ENCODE measurements at regions not wholly inside any gene's neighbourhood (a gene's known extent, or its start where the extent isn't known, plus 50 kb on each side); places are given as distances from the start of the nearest gene placed in this dataset.

DNA sequence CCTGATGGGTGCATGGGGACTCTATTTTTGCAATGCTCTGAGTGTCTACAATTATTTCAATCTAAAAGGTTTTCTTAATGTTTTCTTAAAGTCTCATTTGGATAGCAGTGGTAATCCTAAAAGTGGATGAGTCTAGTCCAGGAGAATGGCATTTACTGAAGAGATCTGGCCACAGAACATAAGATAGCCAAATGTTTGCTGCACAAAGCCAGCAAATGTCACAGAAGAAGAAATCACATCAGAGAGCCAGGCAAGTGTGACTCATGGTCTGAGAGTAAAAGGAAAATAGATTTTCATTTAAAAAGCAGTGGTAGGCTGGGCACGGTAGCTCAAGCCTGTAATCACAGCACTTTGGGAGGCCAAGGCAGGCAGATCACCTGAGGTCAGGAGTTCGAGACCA, 352.7 kb upstream of the GRAMD2B start:
- DNase-seq (ENCODE audit: low read depth in 4 of 4, low spot score in 2 of 4): no peak

DNA sequence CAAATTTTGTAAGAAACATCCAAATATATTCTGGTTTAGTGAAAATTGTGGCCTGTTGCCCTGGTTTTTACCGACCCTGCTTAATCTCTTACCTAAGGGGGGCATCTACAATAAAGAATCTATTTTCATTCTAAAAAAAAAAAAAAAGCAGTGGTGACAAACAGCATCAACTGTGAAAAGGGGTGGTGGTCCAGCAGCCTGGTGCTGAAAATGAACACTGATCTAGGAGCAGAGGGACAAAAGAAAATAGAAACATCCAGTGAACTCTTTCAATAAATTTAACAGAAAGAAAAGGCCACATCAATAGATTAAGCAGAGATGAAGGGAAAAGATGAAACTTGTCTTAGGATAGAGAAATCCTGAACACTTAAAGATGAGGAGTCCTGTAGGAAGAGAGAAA, 348.7 kb upstream of the GRAMD2B start:
- no peak for DNase-seq (ENCODE audit: low read depth in 4 of 4, low spot score in 2 of 4)

DNA sequence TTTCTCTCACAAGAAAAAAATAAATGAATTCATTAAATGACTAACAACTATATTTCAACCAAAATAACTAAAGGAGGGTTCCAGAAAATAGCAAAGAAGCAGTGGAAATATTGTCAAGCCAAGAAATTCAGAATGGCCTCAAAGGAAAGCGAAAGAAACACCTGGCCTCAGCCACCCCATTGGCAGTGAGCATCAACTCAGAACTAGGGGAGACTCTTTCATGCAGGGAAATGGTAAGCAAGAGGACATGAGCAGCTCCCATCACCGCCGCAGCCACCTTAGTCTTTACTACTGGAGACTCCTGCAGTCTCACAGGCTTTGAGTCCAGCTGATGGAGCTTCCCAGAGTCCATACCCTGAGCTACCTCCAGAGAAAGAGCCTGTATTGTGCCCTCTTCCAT, 343.9 kb upstream of the GRAMD2B start:
- DNase-seq (ENCODE audit: low read depth in 4 of 4, low spot score in 2 of 4): no peak

DNA sequence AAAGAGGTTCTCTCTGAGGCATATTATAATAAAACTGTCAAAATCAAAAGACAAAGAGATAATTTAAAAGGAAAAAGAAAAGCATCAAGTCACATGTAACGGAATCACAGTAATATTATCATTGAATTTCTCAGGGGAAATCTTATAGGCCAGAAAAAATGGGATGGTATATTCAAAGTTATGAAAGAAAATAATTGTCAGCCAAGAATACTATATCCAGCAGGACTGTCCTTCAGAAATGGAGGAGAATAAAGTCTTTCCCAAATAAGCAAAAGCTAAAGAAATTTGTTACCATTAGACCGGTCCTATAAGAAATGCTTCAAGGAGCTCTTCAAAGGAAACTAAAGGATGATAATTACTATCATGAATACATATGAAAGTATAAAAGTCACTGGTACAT, 342.0 kb upstream of the GRAMD2B start:
- DNase-seq (ENCODE audit: low read depth in 4 of 4, low spot score in 2 of 4): no peak

DNA sequence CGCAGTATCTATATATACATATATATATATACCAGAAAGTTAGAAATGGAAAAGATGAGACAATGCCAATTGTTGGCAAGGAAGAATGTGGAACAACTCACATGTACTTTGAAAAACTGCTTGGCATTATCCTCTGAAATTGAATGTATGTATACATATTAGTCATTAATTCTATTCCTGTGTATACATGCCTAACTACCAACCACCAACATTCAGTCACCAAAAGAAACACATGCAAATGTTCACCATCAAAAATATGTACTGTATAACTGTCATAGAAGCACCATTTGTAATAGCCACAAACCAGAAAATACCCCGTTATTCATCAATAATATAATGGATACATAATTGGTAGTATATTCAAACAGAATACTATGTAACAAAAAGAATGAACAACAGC, 330.2 kb upstream of the GRAMD2B start:
- DNase-seq (ENCODE audit: low read depth in 4 of 4, low spot score in 2 of 4): no peak

DNA sequence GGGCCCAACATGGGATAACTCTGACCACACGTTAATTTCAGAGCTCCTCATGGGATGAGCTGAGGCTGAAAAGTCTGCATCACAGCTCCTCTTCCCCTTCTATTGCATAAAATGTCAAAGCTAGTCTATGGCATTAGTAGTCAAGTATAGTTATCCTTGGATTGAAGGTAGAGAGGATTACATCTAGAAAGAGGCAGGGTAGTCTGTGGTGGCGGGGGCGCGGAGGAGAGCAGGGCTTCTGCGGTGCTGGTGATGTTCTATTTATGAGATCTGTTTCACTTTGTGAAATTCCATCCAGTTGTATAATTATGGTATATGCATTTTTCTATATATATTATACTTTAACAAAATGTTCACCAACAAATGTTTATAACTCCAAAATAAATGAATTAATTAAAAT, 329.5 kb upstream of the GRAMD2B start:
- no peak for DNase-seq (ENCODE audit: low read depth in 4 of 4, low spot score in 2 of 4)

DNA sequence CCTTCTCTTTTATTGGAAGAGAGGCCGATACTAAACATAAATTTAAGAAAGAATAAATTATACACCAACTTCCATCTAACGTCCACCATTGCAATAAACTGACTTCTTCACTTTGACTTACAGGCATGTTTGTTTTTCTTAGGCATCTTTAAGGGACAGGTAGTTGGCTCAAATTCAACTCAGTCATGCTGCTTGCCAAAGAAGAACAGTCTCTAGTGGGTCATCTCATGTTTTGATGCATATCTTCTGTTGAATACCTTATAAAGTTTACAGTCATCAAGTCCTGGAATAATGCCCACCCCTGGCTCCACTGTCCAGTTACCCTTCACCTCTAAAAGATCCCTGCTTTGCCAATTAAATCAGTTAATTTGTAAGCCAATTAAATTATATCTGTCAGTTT, 328.2 kb upstream of the GRAMD2B start:
- DNase-seq (ENCODE audit: low read depth in 4 of 4, low spot score in 2 of 4): no peak

DNA sequence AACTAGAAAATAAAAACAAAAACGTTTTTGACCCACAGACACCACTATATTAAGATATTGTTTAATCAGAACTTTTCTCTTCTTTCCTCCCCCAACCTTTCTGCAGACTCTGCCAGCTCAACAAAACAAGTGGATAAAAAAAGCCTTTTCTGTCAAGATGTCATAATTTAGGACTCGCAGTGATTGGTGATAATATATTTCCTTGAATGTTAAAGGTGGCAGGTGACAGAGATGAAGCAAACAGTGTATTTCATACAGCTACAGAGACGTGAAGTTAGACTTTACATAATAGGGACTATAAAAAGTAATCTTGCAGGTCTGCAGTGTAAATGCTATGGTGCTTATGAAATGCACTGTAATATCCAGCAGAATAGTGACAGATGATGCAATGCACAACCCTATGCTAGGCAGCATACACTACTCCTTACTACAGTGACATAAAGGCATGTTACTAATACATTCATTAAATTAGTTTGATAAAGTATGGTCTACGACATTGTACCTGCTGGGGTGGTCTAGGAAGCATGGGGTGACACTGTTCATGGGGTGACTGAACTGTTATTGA, 326.7 kb upstream of the GRAMD2B start:
- no peak for DNase-seq (ENCODE audit: low read depth in 4 of 4, low spot score in 2 of 4)

DNA sequence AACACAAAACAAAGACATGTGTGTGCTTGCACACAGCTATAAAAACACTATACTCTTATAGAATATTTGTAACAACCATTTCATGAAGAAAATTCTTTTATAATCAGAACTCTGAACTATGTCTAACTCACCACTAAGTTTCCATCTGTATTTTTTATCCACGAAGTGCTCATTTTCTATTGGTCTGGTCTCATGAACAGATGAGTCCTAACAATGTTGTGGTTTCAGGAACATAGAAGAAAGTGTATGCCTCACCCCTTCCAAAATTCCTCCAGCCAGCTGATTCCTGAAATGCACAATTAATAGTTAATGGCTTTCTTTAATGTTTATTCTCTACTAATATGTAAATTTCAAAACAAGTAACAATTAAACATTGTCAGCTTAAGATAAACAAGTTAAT, 325.3 kb upstream of the GRAMD2B start:
- DNase-seq (ENCODE audit: low read depth in 4 of 4, low spot score in 2 of 4): no peak

DNA sequence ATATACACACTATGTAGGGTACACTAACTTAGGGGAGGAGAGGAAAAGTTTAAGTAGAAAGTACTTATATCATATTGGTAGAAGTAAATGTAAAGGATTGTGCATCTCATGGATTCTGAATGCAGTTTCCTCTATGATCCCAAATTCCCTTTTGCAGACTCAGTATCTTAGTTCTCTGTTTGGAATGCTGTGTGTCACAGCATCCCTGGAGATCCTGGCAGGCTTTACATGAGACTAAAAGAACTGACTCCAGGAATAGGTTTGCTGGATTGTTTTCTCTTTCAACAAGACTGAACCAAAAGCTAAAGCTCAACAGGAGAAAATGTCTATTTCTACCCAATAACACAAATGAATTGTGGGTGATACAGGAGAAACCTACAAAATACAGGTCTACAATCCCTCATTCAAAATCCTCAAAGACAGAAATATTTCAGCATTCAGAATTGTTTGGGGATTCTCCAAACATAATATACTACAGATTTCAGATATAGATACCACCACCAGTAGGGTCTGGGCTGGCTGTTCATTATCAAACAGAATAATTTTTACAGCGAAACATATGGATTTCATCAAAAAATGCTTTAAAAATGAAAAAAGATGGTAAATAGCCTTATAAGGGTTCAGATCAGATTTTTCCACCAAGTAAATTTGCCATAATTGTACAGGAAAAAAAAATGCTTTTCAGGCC, 324.7 kb upstream of the GRAMD2B start:
- no peak for DNase-seq (ENCODE audit: low read depth in 4 of 4, low spot score in 2 of 4)

DNA sequence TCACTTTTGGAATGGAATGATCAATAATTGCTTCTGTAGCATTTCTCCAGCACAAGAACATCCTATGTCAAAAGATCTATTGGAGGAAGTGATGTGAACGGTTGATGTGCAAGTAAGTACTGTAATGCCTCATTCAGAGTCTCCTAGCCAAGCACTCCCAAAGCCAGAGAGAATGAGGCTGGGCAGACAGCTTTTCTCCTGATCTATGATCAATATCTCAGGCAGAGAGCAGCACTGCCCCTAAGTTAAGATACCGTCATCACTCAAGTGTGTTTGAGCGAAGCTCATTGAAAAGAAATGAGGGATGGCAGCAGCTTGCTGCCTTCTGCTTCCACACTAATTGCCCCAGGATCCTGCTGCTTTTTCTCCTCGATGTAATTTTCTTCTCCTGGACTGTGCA, 324.1 kb upstream of the GRAMD2B start:
- no peak for DNase-seq (ENCODE audit: low read depth in 4 of 4, low spot score in 2 of 4)

DNA sequence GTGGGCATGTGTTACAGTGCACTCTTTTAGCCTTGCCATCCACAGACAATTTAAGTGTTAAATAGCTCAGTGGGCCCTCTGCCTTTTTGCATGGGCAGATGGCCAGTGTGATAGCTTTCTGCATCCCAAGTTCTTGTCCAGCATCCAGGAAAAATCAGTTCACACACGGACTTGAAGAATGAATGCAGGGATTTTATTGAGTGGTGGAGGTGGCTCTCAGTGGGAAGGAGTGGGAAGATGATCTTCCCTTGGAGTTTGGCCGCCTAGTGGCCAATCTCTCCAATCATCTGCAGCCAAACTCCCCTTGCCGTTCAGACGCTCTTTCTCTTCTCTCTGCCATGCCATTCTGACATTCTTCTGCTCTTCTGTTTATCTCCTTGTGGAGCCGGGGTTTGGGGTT, 322.4 kb upstream of the GRAMD2B start:
- no peak for DNase-seq (ENCODE audit: low read depth in 4 of 4, low spot score in 2 of 4)

DNA sequence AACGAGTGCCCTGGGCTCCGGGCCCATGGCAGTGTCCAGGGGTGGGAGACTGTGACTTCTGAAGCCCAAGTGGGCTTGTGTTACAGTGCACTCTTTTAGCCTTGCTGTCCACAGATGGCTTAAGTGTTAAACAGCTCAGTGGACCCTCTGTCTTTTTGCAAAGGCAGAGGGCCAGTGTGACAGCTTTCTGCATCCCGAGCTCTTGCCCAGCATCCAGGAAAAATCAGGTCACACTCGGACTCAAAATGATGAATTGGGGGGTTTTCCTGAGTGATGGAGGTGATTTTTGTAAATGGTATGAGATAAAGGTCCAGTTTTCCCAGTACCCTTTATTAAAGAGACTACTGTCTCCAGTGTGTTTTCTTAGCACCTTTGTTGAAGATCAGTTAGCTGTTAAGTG, 321.3 kb upstream of the GRAMD2B start:
- DNase-seq (ENCODE audit: low read depth in 4 of 4, low spot score in 2 of 4): no peak

DNA sequence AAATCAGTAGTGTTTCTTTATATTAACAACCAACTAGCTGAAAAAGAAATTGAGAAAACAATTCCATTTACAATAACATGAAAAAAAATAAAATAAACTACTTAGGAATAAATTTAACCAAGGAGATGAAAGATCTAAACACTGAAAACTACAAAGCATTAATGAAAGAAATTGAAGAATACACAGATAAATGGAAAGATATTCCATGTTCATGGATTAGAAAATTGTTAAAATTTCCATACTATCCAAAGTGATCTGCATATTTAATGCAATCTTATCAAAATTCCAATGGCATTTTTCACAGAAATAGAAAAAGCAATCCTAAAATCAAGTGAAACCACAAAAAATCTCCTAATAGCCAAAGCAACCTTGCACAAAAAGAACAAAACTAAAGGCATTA, 320.2 kb upstream of the GRAMD2B start:
- no peak for DNase-seq (ENCODE audit: low read depth in 4 of 4, low spot score in 2 of 4)

DNA sequence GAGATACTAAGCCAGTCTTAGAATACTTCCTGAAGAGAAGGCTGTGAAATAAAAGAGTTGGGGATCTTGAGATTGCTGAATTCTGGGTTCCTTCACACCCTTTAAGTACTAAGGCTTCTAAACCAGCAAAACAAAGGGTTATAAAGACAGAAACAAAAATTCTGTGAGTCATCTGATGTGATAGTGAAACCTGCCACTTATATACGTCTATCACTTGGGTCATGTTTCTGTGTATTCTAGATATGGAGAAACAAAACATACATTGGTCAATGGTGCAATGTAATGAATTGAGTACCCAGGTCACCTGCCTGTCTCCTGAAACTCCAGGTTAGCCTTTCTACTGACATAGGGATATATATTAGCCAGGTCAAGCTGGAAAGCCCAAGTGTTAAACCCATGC, 319.3 kb upstream of the GRAMD2B start:
- no peak for DNase-seq (ENCODE audit: low read depth in 4 of 4, low spot score in 2 of 4)

DNA sequence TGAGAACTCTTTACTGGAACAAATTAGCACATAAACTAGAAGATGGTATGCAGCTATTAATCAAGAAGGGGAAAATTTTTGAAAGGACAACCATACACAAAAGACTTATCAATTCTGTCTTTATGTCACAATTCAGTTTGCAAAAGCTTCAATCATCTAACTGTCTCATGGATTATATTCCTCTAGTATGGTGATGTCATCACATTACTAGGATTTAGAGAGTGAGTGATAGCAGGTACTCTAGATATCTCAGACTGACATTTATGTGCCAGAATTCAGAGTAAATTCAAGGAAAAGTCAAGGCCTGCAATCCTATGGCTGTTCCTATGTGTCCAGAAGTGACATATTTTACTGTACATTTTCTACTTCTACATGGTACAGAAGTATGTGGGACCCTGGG, 318.9 kb upstream of the GRAMD2B start:
- DNase-seq (ENCODE audit: low read depth in 4 of 4, low spot score in 2 of 4): no peak

DNA sequence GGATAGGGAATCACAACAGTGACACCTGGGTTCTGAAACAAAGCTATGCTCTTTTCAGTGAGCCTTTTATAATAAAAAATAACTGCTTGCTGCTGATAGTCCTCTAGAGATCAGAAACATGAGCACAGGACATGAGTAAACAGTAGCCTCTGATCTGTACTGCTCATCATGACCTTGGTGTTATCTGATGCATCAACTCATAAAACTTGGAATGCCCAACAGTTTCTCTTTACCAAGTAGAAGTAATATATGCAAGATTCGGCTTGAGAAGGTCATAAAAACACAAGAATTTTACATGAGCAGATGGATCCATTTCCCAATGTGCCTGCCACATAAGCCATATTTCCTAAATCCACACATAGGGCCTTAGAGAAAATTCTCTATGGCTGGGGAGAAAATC, 318.3 kb upstream of the GRAMD2B start:
- DNase-seq (ENCODE audit: low read depth in 4 of 4, low spot score in 2 of 4): no peak

DNA sequence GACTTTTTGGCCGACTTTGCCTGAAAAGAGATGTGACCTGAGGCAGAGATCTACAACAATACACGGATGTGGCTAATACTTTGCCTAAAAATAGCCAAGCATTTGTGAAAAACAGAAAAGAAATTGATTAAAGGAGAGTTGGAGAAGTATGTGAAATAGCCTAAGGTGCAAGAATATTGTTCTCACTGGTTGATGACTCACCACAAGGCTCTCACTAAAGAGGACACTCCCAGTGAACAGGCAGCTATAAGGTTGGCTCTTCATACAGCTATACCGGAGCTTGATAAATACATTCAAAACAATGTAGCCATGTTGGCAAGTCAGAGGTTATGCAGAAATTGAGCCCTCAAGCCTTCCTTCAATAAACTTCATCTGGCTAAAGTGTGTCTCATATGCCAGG, 317.2 kb upstream of the GRAMD2B start:
- no peak for DNase-seq (ENCODE audit: low read depth in 4 of 4, low spot score in 2 of 4)

DNA sequence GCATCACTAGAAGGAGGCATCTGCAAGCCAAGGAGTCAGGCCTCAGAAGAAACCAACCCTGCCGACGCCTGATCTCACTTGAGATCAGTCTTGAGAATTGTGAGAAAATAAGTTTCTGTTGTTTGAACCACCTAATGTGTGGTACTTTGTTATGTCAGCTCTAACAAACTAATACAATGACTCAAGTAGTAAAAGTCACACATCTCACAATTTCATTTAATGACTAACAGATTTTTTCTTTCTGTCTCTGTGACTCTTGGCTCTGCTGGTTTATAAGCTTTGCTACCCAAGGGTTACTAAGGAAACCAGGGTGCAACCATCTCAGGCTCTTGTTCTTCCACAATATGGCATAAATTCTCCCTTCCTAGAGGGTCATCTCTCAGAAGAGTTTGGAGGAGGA, 315.8 kb upstream of the GRAMD2B start:
- no peak for DNase-seq (ENCODE audit: low read depth in 4 of 4, low spot score in 2 of 4)

DNA sequence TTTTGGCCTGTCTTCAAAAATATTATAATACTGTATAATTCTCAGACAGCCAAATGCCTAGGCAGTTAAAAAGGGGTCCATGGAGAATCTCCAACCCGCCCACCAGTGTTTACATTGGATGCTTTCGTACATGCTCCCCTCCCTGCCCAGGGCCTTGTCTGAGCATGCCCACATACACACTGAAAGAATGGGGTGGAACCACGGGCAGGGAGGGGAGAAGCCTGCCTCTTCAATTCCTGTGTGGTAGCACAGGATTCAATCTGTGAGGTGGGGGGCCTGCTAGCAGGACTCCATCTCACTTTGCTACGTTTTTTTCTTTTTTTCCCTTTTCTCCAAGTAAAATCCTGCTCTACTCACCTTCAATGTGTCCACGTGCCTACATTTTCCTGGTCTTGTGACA, 314.7 kb upstream of the GRAMD2B start:
- DNase-seq (ENCODE audit: low read depth in 4 of 4, low spot score in 2 of 4): no peak

DNA sequence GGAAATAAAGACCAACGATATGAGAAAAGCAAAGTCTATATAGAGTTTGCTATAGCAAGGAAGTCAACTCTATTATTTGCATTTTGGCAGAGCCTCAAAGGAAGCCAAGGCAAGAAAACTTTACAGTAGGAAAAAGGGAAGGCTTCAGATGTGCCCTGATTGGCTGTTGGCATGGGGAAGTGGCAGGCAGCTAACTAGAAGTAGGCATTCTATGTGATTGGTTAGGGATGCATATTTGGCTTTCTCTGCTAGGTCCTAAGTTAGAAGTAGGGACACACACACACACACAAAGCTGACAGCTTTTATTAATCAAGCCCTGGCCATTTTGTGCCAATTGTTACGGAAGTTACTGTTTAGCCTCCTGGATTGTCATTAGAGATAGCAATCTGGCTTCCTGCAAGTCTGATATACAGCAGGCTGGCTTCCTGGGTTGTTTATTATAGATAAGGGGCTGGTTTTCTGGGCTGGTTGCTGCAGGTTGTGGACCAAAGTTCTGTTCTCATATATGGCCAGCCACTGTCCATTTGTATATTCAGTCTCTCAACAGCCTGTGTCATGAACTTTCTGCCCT, 308.1 kb upstream of the GRAMD2B start:
- no peak for DNase-seq (ENCODE audit: low read depth in 4 of 4, low spot score in 2 of 4)

DNA sequence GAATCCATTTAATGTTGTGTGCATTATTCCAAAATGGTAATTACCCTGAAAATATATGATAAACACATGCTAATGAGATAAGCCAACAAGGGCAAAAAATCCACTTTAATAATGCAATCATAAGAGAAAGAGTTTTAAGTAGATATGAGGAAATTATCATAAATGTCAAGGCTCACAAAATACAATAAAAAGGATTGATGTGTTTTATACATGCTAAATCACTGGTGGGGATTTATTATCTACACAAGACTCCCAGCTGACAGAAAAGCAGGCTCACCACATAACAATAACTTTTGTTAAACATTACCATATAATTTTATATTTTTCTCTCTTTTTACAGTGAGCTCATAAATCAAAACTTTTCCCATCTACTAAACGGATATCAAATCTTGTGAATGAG, 306.2 kb upstream of the GRAMD2B start:
- no peak for DNase-seq (ENCODE audit: low read depth in 4 of 4, low spot score in 2 of 4)
